ENCODE measurements at regions not wholly inside any gene's neighbourhood (a gene's known extent, or its start where the extent isn't known, plus 50 kb on each side); places are given as distances from the start of the nearest gene placed in this dataset.

GRCh38 chr9:89865357-89865756, 260.5 kb downstream of the GADD45G start:
- TF ChIP-seq EZH2 (IDR thresholded peaks at IDR 0.05; ENCODE audit: low read length) (no peak), CTCF (optimal IDR thresholded peaks at IDR 0.05 in 1 of 3, IDR thresholded peaks at IDR 0.05 in 1 of 3, conservative IDR thresholded peaks at IDR 0.05 in 1 of 3; ENCODE audit: extremely low read depth in 1 of 3, insufficient read depth in 2 of 3, low read length in 3 of 3) (no peak)

Data from keratinocyte (primary cell).